NCI-H446 (cell line): ENCODE measurements at regions not wholly inside any gene's neighbourhood (a gene's known extent, or its start where the extent isn't known, plus 50 kb on each side); places are given as distances from the start of the nearest gene placed in this dataset.

Experiments used
- DNase-seq, 2 experiments: peaks; one replicate each; lab custom pipeline; 2025; lab: John Stamatoyannopoulos, UW

DNA sequence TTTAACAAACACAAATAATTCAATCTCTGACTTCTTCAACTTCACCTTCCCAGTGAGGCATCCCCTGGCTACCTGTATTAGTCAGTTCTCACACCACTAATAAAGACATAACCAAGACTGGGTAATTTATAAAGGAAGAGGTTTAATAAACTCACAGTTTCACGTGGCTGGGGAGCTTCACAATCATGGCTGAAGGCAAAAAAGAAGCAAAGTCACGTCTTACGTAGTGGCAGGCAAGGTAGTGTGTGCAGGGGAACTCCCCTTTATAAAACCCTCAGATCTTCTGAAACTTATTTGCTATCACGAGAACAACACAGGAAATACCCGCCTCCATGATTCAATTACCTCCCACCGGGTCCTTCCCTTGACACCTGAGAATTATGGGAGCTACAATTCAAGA is 478.5 kb downstream of the ADGRL2 start:
- no peak for DNase-seq

GRCh38 chr1:82273816-82274215 is 473.1 kb downstream of the ADGRL2 start:
- no peak for DNase-seq

- DNase-seq, result no peak
These were observed 468.7 kb downstream of the ADGRL2 start for GRCh38 chr1:82269431-82269830.

GRCh38 chr1:82268826-82269225 is 468.1 kb downstream of the ADGRL2 start:
- DNase-seq, result no peak

DNA sequence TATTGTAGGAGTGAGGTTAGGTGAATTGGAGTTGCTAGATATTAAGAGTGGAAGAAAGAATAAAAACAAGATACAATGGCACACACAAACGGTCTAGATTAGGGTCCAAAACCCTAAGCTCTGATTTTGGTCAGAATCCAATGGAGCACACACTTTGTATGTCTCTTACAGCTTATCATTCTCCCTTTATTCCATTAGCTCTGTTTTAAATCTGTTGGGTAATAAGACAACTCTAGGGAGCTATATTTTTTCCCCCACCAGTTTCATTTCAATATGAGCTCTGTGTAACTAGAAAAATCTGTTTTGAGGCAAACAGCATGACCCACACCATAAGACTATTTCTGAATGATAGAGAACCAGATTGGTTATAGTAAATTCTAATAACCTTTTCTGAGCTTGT is 465.6 kb downstream of the ADGRL2 start:
- DNase-seq, result no peak

GRCh38 chr1:82265436-82265835 is 464.7 kb downstream of the ADGRL2 start:
- no peak for DNase-seq

- DNase-seq, result no peak
These were observed 464.1 kb downstream of the ADGRL2 start for GRCh38 chr1:82264802-82265201.

GRCh38 chr1:82263396-82263795 is 462.7 kb downstream of the ADGRL2 start:
- no peak for DNase-seq

- peak in 1 of 2 experiments; percentile 61 for DNase-seq
These were observed 459.9 kb downstream of the ADGRL2 start for GRCh38 chr1:82260666-82261065.

GRCh38 chr1:82260051-82260450 is 459.3 kb downstream of the ADGRL2 start:
- DNase-seq, result no peak

DNA sequence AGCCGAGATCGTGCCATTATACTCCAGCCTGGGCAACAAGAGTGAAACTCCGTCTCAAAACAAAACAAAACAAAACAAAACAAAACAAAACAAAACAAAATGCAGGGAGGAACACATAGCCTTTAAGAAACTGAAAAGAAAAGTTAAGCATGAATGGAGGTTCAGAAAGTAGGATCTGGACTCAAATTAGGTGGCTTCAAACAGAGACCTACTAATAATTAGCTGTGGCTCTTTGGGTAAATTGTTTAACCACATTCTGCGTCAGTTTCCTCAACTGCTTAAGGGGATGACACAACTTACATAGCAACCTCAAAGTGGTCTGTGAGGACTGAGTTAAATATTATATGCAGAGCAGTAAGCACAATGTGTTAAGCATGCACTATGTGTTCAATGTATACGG is 458.2 kb downstream of the ADGRL2 start:
- DNase-seq, result no peak

DNA sequence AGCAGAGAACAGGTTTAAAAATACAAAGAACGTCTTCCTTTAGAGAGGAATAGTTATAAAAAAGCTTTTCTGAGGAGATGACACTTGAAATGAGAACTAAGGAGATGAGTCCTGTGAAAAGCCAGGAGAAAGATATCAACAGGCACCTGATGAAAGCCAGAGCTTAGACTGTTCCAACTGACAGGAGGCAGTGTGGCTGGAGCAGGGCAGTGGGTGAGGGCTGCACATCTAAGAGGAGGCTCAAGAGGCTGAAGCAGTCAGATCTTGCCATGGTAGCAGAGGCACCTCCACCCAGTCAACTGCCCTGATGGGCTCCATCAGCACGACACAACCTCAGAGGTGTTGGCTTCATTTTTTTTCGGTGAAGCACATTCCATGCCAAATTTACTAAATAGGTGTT is 445.3 kb downstream of the ADGRL2 start:
- no peak for DNase-seq

DNA sequence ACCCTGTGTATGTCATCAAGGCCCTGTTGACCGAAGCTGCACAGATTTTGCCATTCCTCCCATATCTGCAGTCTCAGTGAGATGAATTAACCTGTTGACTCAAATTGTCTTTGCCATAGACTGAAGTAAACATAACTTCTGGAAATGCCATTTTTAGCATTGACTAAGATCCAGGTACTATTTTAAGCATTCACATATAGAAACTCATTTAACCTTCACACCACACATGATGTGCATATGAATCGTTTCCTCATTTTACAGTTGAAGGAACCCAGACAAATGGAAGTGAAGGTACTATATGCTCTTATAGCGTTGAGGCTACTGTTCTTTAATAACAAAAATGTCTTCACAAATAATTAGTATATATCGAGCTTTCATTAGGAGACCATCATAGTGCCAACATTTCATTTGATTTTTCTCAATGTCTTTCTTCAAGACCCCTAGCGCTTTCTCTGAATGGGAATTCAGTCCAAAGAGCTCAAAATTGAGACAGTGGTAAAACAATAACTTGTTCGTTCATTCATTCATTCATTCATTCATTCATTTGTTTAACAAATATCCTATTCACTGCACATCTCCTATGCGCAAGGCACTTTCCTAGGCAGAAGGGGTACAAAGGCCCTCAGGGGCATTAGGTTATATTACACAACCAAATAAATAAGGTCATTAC is 444.7 kb downstream of the ADGRL2 start:
- no peak for DNase-seq

- DNase-seq, result no peak
These were observed 439.8 kb downstream of the ADGRL2 start for GRCh38 chr1:82240571-82240970.

GRCh38 chr1:82230667-82231066 is 429.9 kb downstream of the ADGRL2 start:
- no peak for DNase-seq

DNA sequence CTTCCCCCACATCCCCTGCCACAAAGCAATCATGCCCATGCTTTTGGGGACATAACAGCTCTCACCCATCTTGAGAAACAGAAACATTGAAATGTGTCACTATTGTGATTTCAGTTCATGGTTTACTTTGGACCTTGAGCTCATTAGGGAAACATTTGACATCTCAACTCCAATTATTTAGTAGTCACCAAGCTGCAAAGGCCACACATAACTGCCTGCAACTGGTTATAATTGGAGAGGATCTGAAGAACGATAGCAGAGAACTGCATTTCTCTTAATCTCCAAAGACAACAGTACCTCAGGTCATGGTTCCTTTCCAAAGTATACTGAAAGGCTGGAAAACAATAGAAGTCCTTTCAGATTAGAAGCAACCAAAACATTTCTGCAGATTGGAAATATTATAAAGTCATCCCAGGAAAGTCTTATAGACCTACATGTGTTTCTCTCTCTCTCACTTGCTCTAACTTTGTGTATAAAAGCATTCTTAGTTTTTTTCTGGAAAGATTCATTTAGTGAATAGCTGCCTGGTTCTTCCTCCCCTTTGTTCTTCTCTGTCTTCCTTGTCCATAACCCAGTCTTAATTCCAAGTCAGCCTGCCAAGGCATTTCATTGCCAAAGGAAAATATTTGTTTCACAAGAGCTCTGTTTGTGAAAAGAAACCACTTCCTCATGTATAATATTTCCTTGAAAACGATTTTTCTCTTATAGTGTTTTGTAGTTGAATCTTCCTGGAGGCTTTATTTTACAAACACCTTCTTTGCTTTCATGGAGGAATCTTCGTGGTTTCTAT is 426.8 kb downstream of the ADGRL2 start:
- peak; percentile 23 to 44 for DNase-seq

GRCh38 chr1:82226186-82226505 is 425.4 kb downstream of the ADGRL2 start:
- DNase-seq, result peak; percentile 74 to 90

GRCh38 chr1:82225421-82226185 is 424.9 kb downstream of the ADGRL2 start:
- peak; percentile 74 to 86 for DNase-seq

GRCh38 chr1:82223091-82223490 is 422.4 kb downstream of the ADGRL2 start:
- DNase-seq, result no peak

DNA sequence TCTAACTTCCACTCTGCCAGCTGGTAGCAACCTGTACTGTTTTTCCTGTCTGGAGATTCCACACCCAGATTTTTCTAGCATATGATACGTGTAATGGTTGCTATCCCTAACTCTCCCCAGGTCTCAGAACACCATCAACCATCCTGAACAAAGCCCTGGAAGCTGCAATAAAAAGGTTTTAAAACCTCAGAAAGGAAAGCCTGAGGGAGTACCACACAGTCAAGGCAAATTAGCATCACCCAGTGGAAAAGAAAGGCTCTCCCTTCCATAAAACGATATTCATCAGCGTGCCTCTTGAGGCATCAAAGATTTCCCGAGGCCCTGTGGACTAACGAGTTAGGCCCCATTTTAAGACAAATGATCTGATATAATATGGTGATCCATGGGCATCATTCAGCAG is 421.0 kb downstream of the ADGRL2 start:
- DNase-seq, result no peak

GRCh38 chr1:82220754-82221153 is 420.0 kb downstream of the ADGRL2 start:
- DNase-seq, result no peak

GRCh38 chr1:82219841-82220240 is 419.1 kb downstream of the ADGRL2 start:
- no peak for DNase-seq

- no peak for DNase-seq
These were observed 418.1 kb downstream of the ADGRL2 start for GRCh38 chr1:82218846-82219245.
